ENCODE measurements at regions not wholly inside any gene's neighbourhood (a gene's known extent, or its start where the extent isn't known, plus 50 kb on each side); places are given as distances from the start of the nearest gene placed in this dataset.

DNA sequence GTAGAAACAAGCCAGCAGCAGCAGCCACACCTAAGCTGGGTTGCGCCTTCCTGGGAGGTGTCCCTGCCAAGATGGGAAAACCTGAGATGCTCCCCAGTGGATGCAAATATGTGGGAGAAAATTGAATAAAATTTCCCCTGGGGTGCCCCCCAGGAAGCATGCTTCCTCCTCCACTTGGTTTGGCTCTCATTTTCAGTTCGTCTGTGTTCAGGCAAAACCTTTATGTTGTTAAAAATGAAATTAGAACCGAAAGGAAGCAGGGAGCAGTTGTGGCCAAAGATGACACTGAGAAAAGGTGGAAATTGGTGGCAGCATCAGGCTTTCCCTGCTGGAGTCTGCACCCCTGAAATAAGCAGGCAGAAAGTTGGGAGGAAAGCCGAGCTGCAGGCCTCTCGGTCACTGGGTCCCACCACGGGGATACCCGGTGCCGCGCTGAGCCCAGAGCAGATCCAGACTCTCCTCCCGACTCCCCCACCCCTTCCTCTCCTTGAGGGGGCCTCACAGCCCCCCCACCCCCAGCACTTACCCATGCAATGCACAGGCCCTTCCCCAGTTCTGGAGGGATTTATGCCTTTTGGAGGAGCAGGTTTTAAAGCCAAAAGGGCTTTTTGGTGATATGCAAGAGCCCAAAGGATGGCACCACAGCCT is 267.7 kb upstream of the SPRED2 start:
- no peaks in the 10 kb centered on the region for H3K36me3 ChIP-seq
- no peaks in the 10 kb centered on the region for H3K27me3 ChIP-seq (ENCODE audit: low read depth)
- no peak overlapping the region for H3K4me3 ChIP-seq
- H3K27ac ChIP-seq: no peak overlapping the region
- no peaks in the 10 kb centered on the region for H3K9me3 ChIP-seq
- DNase-seq (no peak), ATAC-seq (no peak)
- intact Hi-C loops (cut with DNase I): no loop called here
- no peaks in the 10 kb centered on the region for H3K4me1 ChIP-seq
- TF ChIP-seq, protein P1, sequence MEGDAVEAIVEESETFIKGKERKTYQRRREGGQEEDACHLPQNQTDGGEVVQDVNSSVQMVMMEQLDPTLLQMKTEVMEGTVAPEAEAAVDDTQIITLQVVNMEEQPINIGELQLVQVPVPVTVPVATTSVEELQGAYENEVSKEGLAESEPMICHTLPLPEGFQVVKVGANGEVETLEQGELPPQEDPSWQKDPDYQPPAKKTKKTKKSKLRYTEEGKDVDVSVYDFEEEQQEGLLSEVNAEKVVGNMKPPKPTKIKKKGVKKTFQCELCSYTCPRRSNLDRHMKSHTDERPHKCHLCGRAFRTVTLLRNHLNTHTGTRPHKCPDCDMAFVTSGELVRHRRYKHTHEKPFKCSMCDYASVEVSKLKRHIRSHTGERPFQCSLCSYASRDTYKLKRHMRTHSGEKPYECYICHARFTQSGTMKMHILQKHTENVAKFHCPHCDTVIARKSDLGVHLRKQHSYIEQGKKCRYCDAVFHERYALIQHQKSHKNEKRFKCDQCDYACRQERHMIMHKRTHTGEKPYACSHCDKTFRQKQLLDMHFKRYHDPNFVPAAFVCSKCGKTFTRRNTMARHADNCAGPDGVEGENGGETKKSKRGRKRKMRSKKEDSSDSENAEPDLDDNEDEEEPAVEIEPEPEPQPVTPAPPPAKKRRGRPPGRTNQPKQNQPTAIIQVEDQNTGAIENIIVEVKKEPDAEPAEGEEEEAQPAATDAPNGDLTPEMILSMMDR (IDR thresholded peaks at IDR 0.05): no peak

DNA sequence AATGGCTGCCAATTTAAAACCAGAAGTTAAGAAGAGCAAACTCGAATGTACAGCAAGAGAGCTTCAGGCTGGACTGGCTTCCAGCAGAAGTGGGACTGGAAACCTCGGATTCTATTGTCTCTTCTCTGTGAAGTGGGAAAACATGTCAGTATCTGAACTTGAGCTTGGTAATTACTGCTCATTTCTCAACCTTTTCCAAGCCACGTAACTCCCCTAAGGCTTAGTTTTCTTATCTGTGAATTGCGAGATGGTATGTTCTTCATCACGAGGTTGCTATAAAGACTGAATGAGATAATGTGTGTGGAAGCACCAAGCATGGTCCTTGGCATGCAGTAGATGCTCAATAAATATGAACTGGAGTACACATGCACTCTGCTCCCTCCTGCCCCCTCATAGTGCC is 259.4 kb upstream of the SPRED2 start:
- DNase-seq (no peak), ATAC-seq (no peak)
- TF ChIP-seq, protein P1 (IDR thresholded peaks at IDR 0.05): no peak
- Histone ChIP-seq H3K36me3 (no peaks in the 10 kb centered on the region), H3K9me3 (no peaks in the 10 kb centered on the region), H3K27me3 (ENCODE audit: low read depth) (no peaks in the 10 kb centered on the region), H3K4me3 (no peak overlapping the region), H3K4me1 (no peaks in the 10 kb centered on the region), H3K27ac (no peak overlapping the region)
- intact Hi-C loops (cut with DNase I): no loop called here

- H3K27me3 ChIP-seq (ENCODE audit: low read depth): no peaks in the 10 kb centered on the region
These were observed 255.9 kb upstream of the SPRED2 start for GRCh38 chr2:65688141-65688886.

DNA sequence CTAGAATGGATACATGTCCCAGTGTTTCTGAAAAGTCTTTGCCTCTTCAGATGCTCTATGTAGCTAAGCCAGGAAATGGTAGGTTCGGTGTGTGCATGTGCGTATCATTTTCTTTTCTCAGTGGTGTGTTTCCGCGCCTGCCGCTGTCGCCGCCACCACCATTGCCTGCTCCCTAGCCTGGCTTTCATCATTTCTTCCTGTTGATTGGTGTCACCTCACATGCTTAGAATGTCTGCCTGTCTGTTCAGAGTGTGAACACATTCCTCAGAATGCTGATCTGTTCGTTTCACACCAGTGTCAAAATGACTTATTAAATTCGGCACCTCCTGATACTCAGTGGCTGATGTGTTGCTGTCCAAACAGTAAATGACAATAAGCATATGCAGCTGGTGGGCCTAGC is 255.2 kb upstream of the SPRED2 start:
- H3K4me1 ChIP-seq: no peaks in the 10 kb centered on the region
- H3K27ac ChIP-seq: no peak overlapping the region
- no peak for DNase-seq
- intact Hi-C loops (cut with DNase I): no loop called here
- H3K27me3 ChIP-seq (ENCODE audit: low read depth): no peaks in the 10 kb centered on the region
- TF ChIP-seq, protein P1 (IDR thresholded peaks at IDR 0.05): no peak
- no peak for ATAC-seq
- H3K9me3 ChIP-seq: no peaks in the 10 kb centered on the region
- no peaks in the 10 kb centered on the region for H3K36me3 ChIP-seq
- H3K4me3 ChIP-seq: no peak overlapping the region

More at GRCh38 chr2:65688141-65688886, 255.9 kb upstream of the SPRED2 start:
- Histone ChIP-seq H3K4me3 (no peak overlapping the region), H3K27ac (no peak overlapping the region), H3K4me1 (no peaks in the 10 kb centered on the region), H3K36me3 (no peaks in the 10 kb centered on the region), H3K9me3 (no peaks in the 10 kb centered on the region)
- no peak for DNase-seq
- ATAC-seq: no peak
- TF ChIP-seq, protein P1 (IDR thresholded peaks at IDR 0.05): no peak
- intact Hi-C loops (cut with DNase I): no loop called here

DNA sequence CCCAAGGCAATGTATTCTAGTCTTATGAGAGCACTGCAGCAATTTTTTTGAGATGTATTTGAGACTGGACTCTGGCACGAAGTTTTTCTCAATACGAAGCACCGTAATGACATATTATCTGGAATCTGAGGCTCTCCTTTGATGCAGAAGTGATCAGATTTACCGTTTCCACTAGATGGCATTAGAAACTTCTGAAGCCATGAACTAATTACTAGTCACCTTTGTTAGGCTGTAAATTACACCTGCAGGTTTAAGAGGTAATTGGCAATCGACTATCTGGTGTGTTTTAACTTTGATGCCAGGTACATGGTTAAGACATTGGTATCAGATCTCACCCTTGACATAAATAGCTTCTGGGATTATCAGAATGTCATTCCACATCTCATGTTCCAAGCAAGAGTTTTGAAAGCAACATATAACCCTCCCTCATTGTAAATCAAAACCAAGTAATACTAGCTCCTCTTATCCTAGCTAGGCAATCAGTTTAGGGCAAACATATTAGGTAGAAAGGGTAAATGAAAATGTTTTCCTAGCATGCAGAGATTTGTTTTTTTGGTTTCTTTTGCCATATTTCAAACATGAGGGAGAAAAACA is 254.6 kb upstream of the SPRED2 start:
- Histone ChIP-seq H3K4me1 (no peaks in the 10 kb centered on the region), H3K36me3 (no peaks in the 10 kb centered on the region), H3K27me3 (ENCODE audit: low read depth) (no peaks in the 10 kb centered on the region), H3K4me3 (no peak overlapping the region), H3K27ac (no peak overlapping the region), H3K9me3 (no peaks in the 10 kb centered on the region)
- intact Hi-C loops (cut with DNase I): no loop called here
- TF ChIP-seq, protein P1 (IDR thresholded peaks at IDR 0.05): no peak
- no peak for DNase-seq
- ATAC-seq: no peak

All from lower lobe of right lung (tissue), 2 donors.